ENCODE measurements at regions not wholly inside any gene's neighbourhood (a gene's known extent, or its start where the extent isn't known, plus 50 kb on each side); places are given as distances from the start of the nearest gene placed in this dataset.

DNA sequence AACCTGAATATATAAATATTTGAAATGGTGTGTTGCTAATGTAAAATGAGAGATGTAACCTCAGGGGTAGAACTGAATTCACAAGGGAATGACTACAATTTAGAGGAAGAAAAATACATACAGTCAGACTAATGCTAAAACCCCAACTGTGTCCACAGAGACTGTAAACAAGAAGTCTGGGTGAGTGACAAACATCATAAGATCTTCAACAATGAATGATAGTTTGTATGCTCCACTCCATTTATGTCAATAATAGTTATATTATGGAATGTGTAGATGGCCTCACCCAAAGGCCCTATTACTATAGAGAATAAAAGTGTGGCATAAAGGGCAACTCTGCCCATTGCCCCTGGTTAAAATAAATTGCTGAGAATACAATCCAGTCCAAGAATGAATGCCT, 102.9 kb downstream of the CETN3 start:
- no peak for TF ChIP-seq CTCF (IDR thresholded peaks at IDR 0.05)
- TF ChIP-seq POLR2A (IDR thresholded peaks at IDR 0.05), result no peak
